Uterus (tissue), 2 donors: ENCODE measurements at regions not wholly inside any gene's neighbourhood (a gene's known extent, or its start where the extent isn't known, plus 50 kb on each side); places are given as distances from the start of the nearest gene placed in this dataset.
"Not testable (repeated sequence)": the region's sequence is repeated elsewhere in the genome, so short reads cannot be mapped to it uniquely, and the experiment has no call there.

Experiments used
- CTCF ChIP-seq, 4 experiments: fragments of 200-600 bp in 2 of 4; fragments of 450-650 bp in 2 of 4; sonication (generic) in 2 of 4; IDR thresholded peaks; one replicate each; pipeline ENCODE4 v1.5.1; 2016 to 2019; ENCODE audit warnings: antibody characterized with exemption in 4 of 4, mild to moderate bottlenecking in 2 of 4, moderate library complexity in 1 of 4
- POLR2A ChIP-seq, 2 donors: fragments of 450-650 bp; IDR thresholded peaks; one replicate each; pipeline ENCODE4 v1.6.1; 2016; ENCODE audit warnings: antibody characterized with exemption in 2 of 2, mild to moderate bottlenecking in 1 of 2, moderate library complexity in 1 of 2

- TF ChIP-seq CTCF, POLR2A (IDR thresholded peaks at IDR 0.05): not testable (repeated sequence)
Observed at GRCh38 chrX:81412857-81413256, 211.0 kb downstream of the SH3BGRL start.
